Endothelial cell of umbilical vein (primary cell): ENCODE measurements at regions not wholly inside any gene's neighbourhood (a gene's known extent, or its start where the extent isn't known, plus 50 kb on each side); places are given as distances from the start of the nearest gene placed in this dataset.

Experiments
- BruUV-seq: library from RNA; stranded (reverse); fragments of 400-500 nt; replicated peaks from 2 replicates; lab custom pipeline; 2021; lab: Mats Ljungman, UMichigan
- CTCF ChIA-PET: fragments of 300-600, 350-600 bp; sonication (Branson Sonifier 250); formaldehyde crosslinking; loops from one replicate; lab custom pipeline; 2021; ENCODE audit warnings: antibody characterized with exemption, inconsistent platforms; lab: Charles Lee
- POLR2A ChIA-PET: fragments of 300-600, 350-600 bp; sonication (Branson Sonifier 250); formaldehyde crosslinking; loops from one replicate; lab custom pipeline; 2021; ENCODE audit warnings: antibody characterized with exemption, inconsistent platforms; lab: Charles Lee
- DNase-seq: peaks from one replicate; pipeline ENCODE4 v3.0.0-alpha.2; 2011; ENCODE audit warnings: low read depth, low spot score
- FAIRE-seq: peaks from 2 replicates; lab custom pipeline; 2011; peaks lifted over from hg19 to GRCh38; lab: Jason Lieb, UNC
- H2AFZ ChIP-seq: 2 replicates; pipeline ENCODE4 v1.6.0; 2012; ENCODE audit warnings: low read depth, low read length, control low read depth, inconsistent platforms
- H3K27ac ChIP-seq: 2 replicates; pipeline ENCODE4 v1.5.1; 2011; ENCODE audit warnings: low read depth, mild to moderate bottlenecking, control low read depth, low read length, moderate library complexity; ENCODE audit not compliant: insufficient read depth
- H3K27me3 ChIP-seq, 2 experiments: 2 replicates each; pipeline versions ENCODE4 v1.6.0 to v1.6.1; 2011; ENCODE audit warnings: low read length in 2 of 2, mixed read lengths in 1 of 2; ENCODE audit not compliant: control insufficient read depth in 2 of 2, insufficient read depth in 2 of 2
- H3K36me3 ChIP-seq, 2 experiments: 2 replicates in 1 of 2; 3 replicates in 1 of 2; pipeline ENCODE4 v1.5.1; 2011; ENCODE audit warnings: low read length in 2 of 2, mild to moderate bottlenecking in 1 of 2, moderate library complexity in 1 of 2; ENCODE audit not compliant: control insufficient read depth in 2 of 2, insufficient read depth in 2 of 2; ENCODE audit errors: extremely low read depth in 1 of 2
- H3K4me1 ChIP-seq: 3 replicates; pipeline ENCODE4 v1.5.1; 2011; ENCODE audit warnings: mild to moderate bottlenecking, low read length; ENCODE audit not compliant: control insufficient read depth, insufficient read depth; ENCODE audit errors: extremely low read depth
- H3K4me2 ChIP-seq: 2 replicates; pipeline ENCODE4 v1.6.1; 2011; ENCODE audit warnings: low read length, control low read depth, mixed read lengths; ENCODE audit not compliant: insufficient read depth
- H3K4me3 ChIP-seq, 3 experiments: fragments of 200-600 bp in 1 of 3; sonication (generic), shearing (Covaris generic) in 1 of 3; replicated peaks in 1 of 3; 2 replicates each; pipeline ENCODE4 v1.5.1; 2011 to 2016; ENCODE audit warnings: control low read depth in 3 of 3, low read length in 3 of 3, mild to moderate bottlenecking in 2 of 3, inconsistent platforms in 1 of 3, low read depth in 1 of 3, moderate library complexity in 1 of 3; ENCODE audit not compliant: insufficient read depth in 1 of 3
- H3K79me2 ChIP-seq: 2 replicates; pipeline ENCODE4 v1.6.0; 2012; ENCODE audit warnings: low read length, inconsistent platforms; ENCODE audit not compliant: control insufficient read depth, insufficient read depth
- H3K9ac ChIP-seq: replicated peaks from 2 replicates; pipeline ENCODE3; 2011; ENCODE audit warnings: low read length, control low read depth; ENCODE audit not compliant: insufficient read depth; ENCODE audit errors: extremely low read depth
- H3K9me1 ChIP-seq: replicated peaks from 3 replicates; pipeline ENCODE4 v1.6.0; 2011; ENCODE audit warnings: mild to moderate bottlenecking, low read length; ENCODE audit not compliant: control insufficient read depth, insufficient read depth; ENCODE audit errors: extremely low read depth
- H3K9me3 ChIP-seq: replicated peaks from 2 replicates; pipeline ENCODE4 v1.5.1; 2012; ENCODE audit warnings: low read length, inconsistent platforms; ENCODE audit not compliant: control insufficient read depth, insufficient read depth
- H4K20me1 ChIP-seq: replicated peaks from 2 replicates; pipeline ENCODE3; 2011; ENCODE audit warnings: mild to moderate bottlenecking, low read length; ENCODE audit not compliant: control insufficient read depth, insufficient read depth; ENCODE audit errors: extremely low read depth
- CTCF ChIP-seq, 2 donors: IDR thresholded peaks; 1 replicate in 1 of 2; 2 replicates in 1 of 2; pipeline ENCODE4 v1.5.1; 2011; ENCODE audit warnings: low read length in 2 of 2, mild to moderate bottlenecking in 2 of 2, moderate library complexity in 2 of 2, control low read depth in 1 of 2, inconsistent platforms in 1 of 2, low read depth in 1 of 2; ENCODE audit not compliant: insufficient read depth in 1 of 2; ENCODE audit errors: extremely low read depth in 1 of 2
- EZH2 ChIP-seq: IDR thresholded peaks from 2 replicates; pipeline ENCODE4 v1.6.1; 2012; ENCODE audit warnings: borderline replicate concordance, low read depth, mild to moderate bottlenecking, moderate library complexity, low read length, inconsistent platforms; ENCODE audit not compliant: severe bottlenecking
- FOS ChIP-seq: IDR thresholded peaks from 2 replicates; pipeline ENCODE4 v1.6.1; 2011; ENCODE audit warnings: mild to moderate bottlenecking, low read length, moderate library complexity, borderline replicate concordance; ENCODE audit not compliant: insufficient read depth
- GATA2 ChIP-seq: IDR thresholded peaks from 2 replicates; pipeline ENCODE4 v1.7.0; 2011; ENCODE audit warnings: low read depth, mild to moderate bottlenecking, moderate library complexity, mixed read lengths, low read length; ENCODE audit not compliant: insufficient read length, insufficient read depth
- JUN ChIP-seq: IDR thresholded peaks from 2 replicates; pipeline ENCODE4 v1.6.1; 2011; ENCODE audit warnings: borderline replicate concordance, low read depth; ENCODE audit not compliant: insufficient read length, insufficient read depth
- MAX ChIP-seq: IDR thresholded peaks from 2 replicates; pipeline ENCODE4 v1.6.1; 2011; ENCODE audit not compliant: insufficient read depth, insufficient read length
- MYC ChIP-seq: IDR thresholded peaks from one replicate; pipeline ENCODE4 v1.6.1; 2011; ENCODE audit warnings: mild to moderate bottlenecking, low read depth, low read length
- POLR2A ChIP-seq: IDR thresholded peaks from 2 replicates; pipeline ENCODE4 v1.6.1; 2012; ENCODE audit warnings: low read depth, mild to moderate bottlenecking, control low read depth, low read length
- POLR2AphosphoS5 ChIP-seq: IDR thresholded peaks from 2 replicates; pipeline ENCODE4 v1.6.1; 2012; ENCODE audit warnings: low read depth, mild to moderate bottlenecking, control low read depth, low read length, moderate library complexity; ENCODE audit not compliant: insufficient read depth
- dilution Hi-C: fragments of 300-500 bp; cut with MboI; formaldehyde crosslinking; loops from one replicate; pipeline ENCODE4 v1.15.0; 2019; ENCODE audit warnings: low sequenced_read_pairs; ENCODE audit not compliant: extremely low pct_ligation_motif_present
- intact Hi-C: fragments of 100-400 bp; cut with micrococcal nuclease; formaldehyde crosslinking; loops from one replicate; pipeline ENCODE4 v1.10.0; 2022

GRCh38 chr15:24899795-24900194 lies 55.0 kb upstream of the SNRPN start:
- no peak overlapping the region for H3K4me2 ChIP-seq
- no peaks in the 10 kb centered on the region for H3K79me2 ChIP-seq
- DNase-seq (no peak), FAIRE-seq (no peak)
- TF ChIP-seq CTCF (IDR thresholded peaks at IDR 0.05; ENCODE audit: extremely low read depth in 1 of 2, insufficient read depth in 1 of 2, low read depth in 1 of 2, low read length in 2 of 2) (no peak), FOS (no peak)
- no peaks in the 10 kb centered on the region for H4K20me1 ChIP-seq
- no peak overlapping the region for H3K4me3 ChIP-seq
- H3K27ac ChIP-seq = no peak overlapping the region
- H2AFZ ChIP-seq = no peak overlapping the region
- no peaks in the 10 kb centered on the region for H3K27me3 ChIP-seq
- POLR2A ChIA-PET = no interaction called here
- intact Hi-C loops = no loop called here
- CTCF ChIA-PET = no interaction called here
- H3K9me3 ChIP-seq = no peaks in the 10 kb centered on the region
- no peaks in the 10 kb centered on the region for H3K4me1 ChIP-seq
- BruUV-seq = no TSS peak
- dilution Hi-C loops = no loop called here
- H3K9me1 ChIP-seq = no peaks in the 10 kb centered on the region
- no peaks in the 10 kb centered on the region for H3K36me3 ChIP-seq
- no peak overlapping the region for H3K9ac ChIP-seq

DNA sequence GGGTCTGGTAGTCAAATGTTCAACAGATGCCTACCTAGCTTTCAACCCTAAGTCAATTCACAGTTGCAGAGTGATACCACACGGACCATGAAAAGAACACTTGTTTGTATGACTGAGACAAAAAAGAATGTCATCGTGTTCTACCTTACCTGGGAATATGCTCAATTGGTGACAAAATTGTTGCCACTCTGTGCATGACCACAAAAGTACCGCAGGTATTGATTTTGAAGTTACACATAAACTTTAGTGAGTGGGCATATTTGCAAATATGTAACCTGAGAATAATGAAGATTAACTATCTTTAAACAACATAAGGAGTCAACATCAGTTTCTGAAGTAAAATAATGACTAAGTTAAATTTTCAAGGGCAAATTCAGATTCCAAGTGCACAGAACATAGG lies 53.4 kb upstream of the SNRPN start:
- Histone ChIP-seq H3K4me2 (no peak overlapping the region), H3K27me3 (no peaks in the 10 kb centered on the region), H3K36me3 (no peaks in the 10 kb centered on the region), H3K27ac (no peak overlapping the region), H3K9me1 (no peaks in the 10 kb centered on the region), H3K9ac (no peak overlapping the region), H3K79me2 (no peaks in the 10 kb centered on the region), H2AFZ (no peak overlapping the region), H3K9me3 (no peaks in the 10 kb centered on the region), H3K4me3 (no peak overlapping the region), H4K20me1 (no peaks in the 10 kb centered on the region), H3K4me1 (no peaks in the 10 kb centered on the region)
- dilution Hi-C loops (no loop called here), intact Hi-C loops (no loop called here)
- DNase-seq (no peak), FAIRE-seq (no peak)
- ChIA-PET CTCF (no interaction called here), POLR2A (no interaction called here)
- TF ChIP-seq JUN (no peak), GATA2 (no peak), MYC (no peak), POLR2AphosphoS5 (no peak), EZH2 (no peak), POLR2A (no peak), CTCF (IDR thresholded peaks at IDR 0.05; ENCODE audit: extremely low read depth in 1 of 2, insufficient read depth in 1 of 2, low read depth in 1 of 2, low read length in 2 of 2) (no peak), FOS (no peak), MAX (no peak)
- no TSS peak for BruUV-seq
